NCI-H2196 treated with DMSO at 0.1 percent for 48 hours (cell line): ENCODE measurements at regions not wholly inside any gene's neighbourhood (a gene's known extent, or its start where the extent isn't known, plus 50 kb on each side); places are given as distances from the start of the nearest gene placed in this dataset.
A peak's percentile ranks its signal among the peaks of the same experiment; 100 is the strongest.

Source experiments
- DNase-seq: peaks from one replicate; lab custom pipeline; 2025; ENCODE audit not compliant: unreplicated experiment; lab: John Stamatoyannopoulos, UW

GRCh38 chr20:52744441-52744840, 227.7 kb upstream of the TSHZ2 start:
- DNase-seq, result no peak

GRCh38 chr20:52738081-52738480, 234.1 kb upstream of the TSHZ2 start:
- DNase-seq, result no peak

- DNase-seq, result no peak
Measured at GRCh38 chr20:52736507-52736906, 235.7 kb upstream of the TSHZ2 start.

GRCh38 chr20:52731093-52731492, 241.1 kb upstream of the TSHZ2 start:
- peak; percentile 55 for DNase-seq

- DNase-seq, result no peak
Measured at GRCh38 chr20:52727740-52728456, 244.3 kb upstream of the TSHZ2 start.

- no peak for DNase-seq
Measured at GRCh38 chr20:52724541-52724940, 247.6 kb upstream of the TSHZ2 start.

GRCh38 chr20:52722926-52723688, 249.1 kb upstream of the TSHZ2 start:
- no peak for DNase-seq

GRCh38 chr20:52708137-52708536, 264.0 kb upstream of the TSHZ2 start:
- DNase-seq, result no peak

GRCh38 chr20:52704553-52704952, 267.6 kb upstream of the TSHZ2 start:
- no peak for DNase-seq

- DNase-seq, result no peak
Measured at GRCh38 chr20:52688345-52688744, 283.8 kb upstream of the TSHZ2 start.

- no peak for DNase-seq
Measured at GRCh38 chr20:52684905-52685304, 287.3 kb upstream of the TSHZ2 start.

GRCh38 chr20:52684176-52684575, 288.0 kb upstream of the TSHZ2 start:
- DNase-seq, result no peak

- DNase-seq, result no peak
Measured at GRCh38 chr20:52683761-52684160, 288.4 kb upstream of the TSHZ2 start.

- DNase-seq, result peak; percentile 42
Measured at GRCh38 chr20:52682237-52682636, 289.9 kb upstream of the TSHZ2 start.

GRCh38 chr20:52681288-52681687, 290.9 kb upstream of the TSHZ2 start:
- DNase-seq, result peak; percentile 11

GRCh38 chr20:52677216-52677615, 294.9 kb upstream of the TSHZ2 start:
- no peak for DNase-seq

GRCh38 chr20:52676283-52676995, 295.7 kb upstream of the TSHZ2 start:
- DNase-seq, result no peak

- no peak for DNase-seq
Measured at GRCh38 chr20:52675375-52675774, 296.8 kb upstream of the TSHZ2 start.

- no peak for DNase-seq
Measured at GRCh38 chr20:52668626-52669025, 303.5 kb upstream of the TSHZ2 start.

- DNase-seq, result no peak
Measured at GRCh38 chr20:52667358-52667757, 304.8 kb upstream of the TSHZ2 start.

- DNase-seq, result no peak
Measured at GRCh38 chr20:52665441-52665840, 306.7 kb upstream of the TSHZ2 start.

GRCh38 chr20:52655395-52655794, 316.8 kb upstream of the TSHZ2 start:
- DNase-seq, result no peak
